ENCODE measurements at regions not wholly inside any gene's neighbourhood (a gene's known extent, or its start where the extent isn't known, plus 50 kb on each side); places are given as distances from the start of the nearest gene placed in this dataset.

DNA sequence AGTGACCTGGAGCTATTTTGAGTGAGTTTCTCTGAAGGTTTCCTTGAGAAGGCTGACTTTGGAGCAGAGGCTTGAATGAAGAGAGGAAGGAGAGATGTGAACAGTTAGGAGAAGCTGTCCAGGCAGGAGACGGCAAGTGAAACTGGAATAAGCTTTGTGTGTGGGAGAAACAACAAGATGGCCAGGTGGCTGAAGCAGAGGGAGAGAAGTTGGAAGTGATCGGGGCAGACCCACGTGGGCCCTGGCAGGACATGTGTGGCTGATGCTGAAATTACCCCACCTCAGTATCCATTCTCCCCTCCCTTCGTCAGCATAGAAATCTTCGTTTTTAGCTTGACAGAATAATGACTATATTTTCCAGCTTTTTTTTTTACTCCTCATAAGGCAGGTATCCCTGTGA, 809.2 kb upstream of the TMEM132C start:
- Histone ChIP-seq H2AFZ (no peak overlapping the region), H3K27ac (ENCODE audit: low read depth) (no peak overlapping the region), H3K79me2 (replicated peaks; ENCODE audit: insufficient read depth) (no peaks in the 10 kb centered on the region), H3K4me1 (ENCODE audit: insufficient read depth) (no peaks in the 10 kb centered on the region), H3K4me3 (no peak overlapping the region), H3K27me3 (ENCODE audit: insufficient read depth) (peaks cover 15% of the 10 kb centered on the region), H3K4me2 (no peak overlapping the region), H4K20me1 (replicated peaks; ENCODE audit: insufficient read depth) (no peaks in the 10 kb centered on the region), H3F3A (replicated peaks; ENCODE audit: low read depth) (no peaks in the 10 kb centered on the region), H3K36me3 (ENCODE audit: insufficient read depth) (no peaks in the 10 kb centered on the region), H3K9me2 (ENCODE audit: insufficient read depth) (no peaks in the 10 kb centered on the region)
- Mint-ChIP-seq H3K27ac (no peak overlapping the region), H3K4me1 (no peaks in the 10 kb centered on the region), H3K9me3 (peaks cover 92% of the 10 kb centered on the region), H3K27me3 (ENCODE audit: insufficient read depth, low read depth, poor library complexity) (peaks cover 9% of the 10 kb centered on the region), H3K4me3 (no peak overlapping the region), H3K36me3 (ENCODE audit: low read depth) (peaks cover 58% of the 10 kb centered on the region)
- TF ChIP-seq POLR2AphosphoS5 (IDR thresholded peaks at IDR 0.05; ENCODE audit: low read depth) (no peak), STAT1 (IDR thresholded peaks at IDR 0.05; ENCODE audit: unreplicated experiment) (no peak), JUNB (IDR thresholded peaks at IDR 0.05; ENCODE audit: unreplicated experiment) (no peak), ZNF331 (CRISPR knock-in tag; IDR thresholded peaks at IDR 0.05; ENCODE audit: low read depth) (no peak), NANOG (IDR thresholded peaks at IDR 0.05; ENCODE audit: borderline replicate concordance) (no peak), EZH2 (IDR thresholded peaks at IDR 0.05; ENCODE audit: low read depth, unreplicated experiment) (no peak), ZNF114 (CRISPR knock-in tag; IDR thresholded peaks at IDR 0.05) (no peak), EZH2phosphoT487 (IDR thresholded peaks at IDR 0.05; ENCODE audit: unreplicated experiment) (no peak), CREB1 (CRISPR knock-in tag; IDR thresholded peaks at IDR 0.05; ENCODE audit: low read depth) (no peak)
- TF ChIP-seq, protein P1, sequence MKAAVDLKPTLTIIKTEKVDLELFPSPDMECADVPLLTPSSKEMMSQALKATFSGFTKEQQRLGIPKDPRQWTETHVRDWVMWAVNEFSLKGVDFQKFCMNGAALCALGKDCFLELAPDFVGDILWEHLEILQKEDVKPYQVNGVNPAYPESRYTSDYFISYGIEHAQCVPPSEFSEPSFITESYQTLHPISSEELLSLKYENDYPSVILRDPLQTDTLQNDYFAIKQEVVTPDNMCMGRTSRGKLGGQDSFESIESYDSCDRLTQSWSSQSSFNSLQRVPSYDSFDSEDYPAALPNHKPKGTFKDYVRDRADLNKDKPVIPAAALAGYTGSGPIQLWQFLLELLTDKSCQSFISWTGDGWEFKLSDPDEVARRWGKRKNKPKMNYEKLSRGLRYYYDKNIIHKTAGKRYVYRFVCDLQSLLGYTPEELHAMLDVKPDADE (IDR thresholded peaks at IDR 0.05), result no peak
- TF ChIP-seq, protein P2, sequence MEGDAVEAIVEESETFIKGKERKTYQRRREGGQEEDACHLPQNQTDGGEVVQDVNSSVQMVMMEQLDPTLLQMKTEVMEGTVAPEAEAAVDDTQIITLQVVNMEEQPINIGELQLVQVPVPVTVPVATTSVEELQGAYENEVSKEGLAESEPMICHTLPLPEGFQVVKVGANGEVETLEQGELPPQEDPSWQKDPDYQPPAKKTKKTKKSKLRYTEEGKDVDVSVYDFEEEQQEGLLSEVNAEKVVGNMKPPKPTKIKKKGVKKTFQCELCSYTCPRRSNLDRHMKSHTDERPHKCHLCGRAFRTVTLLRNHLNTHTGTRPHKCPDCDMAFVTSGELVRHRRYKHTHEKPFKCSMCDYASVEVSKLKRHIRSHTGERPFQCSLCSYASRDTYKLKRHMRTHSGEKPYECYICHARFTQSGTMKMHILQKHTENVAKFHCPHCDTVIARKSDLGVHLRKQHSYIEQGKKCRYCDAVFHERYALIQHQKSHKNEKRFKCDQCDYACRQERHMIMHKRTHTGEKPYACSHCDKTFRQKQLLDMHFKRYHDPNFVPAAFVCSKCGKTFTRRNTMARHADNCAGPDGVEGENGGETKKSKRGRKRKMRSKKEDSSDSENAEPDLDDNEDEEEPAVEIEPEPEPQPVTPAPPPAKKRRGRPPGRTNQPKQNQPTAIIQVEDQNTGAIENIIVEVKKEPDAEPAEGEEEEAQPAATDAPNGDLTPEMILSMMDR (conservative IDR thresholded peaks at IDR 0.05; ENCODE audit: low read depth in 2 of 2), result no peak
- TF ChIP-seq, protein P3, sequence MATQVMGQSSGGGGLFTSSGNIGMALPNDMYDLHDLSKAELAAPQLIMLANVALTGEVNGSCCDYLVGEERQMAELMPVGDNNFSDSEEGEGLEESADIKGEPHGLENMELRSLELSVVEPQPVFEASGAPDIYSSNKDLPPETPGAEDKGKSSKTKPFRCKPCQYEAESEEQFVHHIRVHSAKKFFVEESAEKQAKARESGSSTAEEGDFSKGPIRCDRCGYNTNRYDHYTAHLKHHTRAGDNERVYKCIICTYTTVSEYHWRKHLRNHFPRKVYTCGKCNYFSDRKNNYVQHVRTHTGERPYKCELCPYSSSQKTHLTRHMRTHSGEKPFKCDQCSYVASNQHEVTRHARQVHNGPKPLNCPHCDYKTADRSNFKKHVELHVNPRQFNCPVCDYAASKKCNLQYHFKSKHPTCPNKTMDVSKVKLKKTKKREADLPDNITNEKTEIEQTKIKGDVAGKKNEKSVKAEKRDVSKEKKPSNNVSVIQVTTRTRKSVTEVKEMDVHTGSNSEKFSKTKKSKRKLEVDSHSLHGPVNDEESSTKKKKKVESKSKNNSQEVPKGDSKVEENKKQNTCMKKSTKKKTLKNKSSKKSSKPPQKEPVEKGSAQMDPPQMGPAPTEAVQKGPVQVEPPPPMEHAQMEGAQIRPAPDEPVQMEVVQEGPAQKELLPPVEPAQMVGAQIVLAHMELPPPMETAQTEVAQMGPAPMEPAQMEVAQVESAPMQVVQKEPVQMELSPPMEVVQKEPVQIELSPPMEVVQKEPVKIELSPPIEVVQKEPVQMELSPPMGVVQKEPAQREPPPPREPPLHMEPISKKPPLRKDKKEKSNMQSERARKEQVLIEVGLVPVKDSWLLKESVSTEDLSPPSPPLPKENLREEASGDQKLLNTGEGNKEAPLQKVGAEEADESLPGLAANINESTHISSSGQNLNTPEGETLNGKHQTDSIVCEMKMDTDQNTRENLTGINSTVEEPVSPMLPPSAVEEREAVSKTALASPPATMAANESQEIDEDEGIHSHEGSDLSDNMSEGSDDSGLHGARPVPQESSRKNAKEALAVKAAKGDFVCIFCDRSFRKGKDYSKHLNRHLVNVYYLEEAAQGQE (IDR thresholded peaks at IDR 0.05; ENCODE audit: unreplicated experiment), result no peak
- TF ChIP-seq, protein P4, sequence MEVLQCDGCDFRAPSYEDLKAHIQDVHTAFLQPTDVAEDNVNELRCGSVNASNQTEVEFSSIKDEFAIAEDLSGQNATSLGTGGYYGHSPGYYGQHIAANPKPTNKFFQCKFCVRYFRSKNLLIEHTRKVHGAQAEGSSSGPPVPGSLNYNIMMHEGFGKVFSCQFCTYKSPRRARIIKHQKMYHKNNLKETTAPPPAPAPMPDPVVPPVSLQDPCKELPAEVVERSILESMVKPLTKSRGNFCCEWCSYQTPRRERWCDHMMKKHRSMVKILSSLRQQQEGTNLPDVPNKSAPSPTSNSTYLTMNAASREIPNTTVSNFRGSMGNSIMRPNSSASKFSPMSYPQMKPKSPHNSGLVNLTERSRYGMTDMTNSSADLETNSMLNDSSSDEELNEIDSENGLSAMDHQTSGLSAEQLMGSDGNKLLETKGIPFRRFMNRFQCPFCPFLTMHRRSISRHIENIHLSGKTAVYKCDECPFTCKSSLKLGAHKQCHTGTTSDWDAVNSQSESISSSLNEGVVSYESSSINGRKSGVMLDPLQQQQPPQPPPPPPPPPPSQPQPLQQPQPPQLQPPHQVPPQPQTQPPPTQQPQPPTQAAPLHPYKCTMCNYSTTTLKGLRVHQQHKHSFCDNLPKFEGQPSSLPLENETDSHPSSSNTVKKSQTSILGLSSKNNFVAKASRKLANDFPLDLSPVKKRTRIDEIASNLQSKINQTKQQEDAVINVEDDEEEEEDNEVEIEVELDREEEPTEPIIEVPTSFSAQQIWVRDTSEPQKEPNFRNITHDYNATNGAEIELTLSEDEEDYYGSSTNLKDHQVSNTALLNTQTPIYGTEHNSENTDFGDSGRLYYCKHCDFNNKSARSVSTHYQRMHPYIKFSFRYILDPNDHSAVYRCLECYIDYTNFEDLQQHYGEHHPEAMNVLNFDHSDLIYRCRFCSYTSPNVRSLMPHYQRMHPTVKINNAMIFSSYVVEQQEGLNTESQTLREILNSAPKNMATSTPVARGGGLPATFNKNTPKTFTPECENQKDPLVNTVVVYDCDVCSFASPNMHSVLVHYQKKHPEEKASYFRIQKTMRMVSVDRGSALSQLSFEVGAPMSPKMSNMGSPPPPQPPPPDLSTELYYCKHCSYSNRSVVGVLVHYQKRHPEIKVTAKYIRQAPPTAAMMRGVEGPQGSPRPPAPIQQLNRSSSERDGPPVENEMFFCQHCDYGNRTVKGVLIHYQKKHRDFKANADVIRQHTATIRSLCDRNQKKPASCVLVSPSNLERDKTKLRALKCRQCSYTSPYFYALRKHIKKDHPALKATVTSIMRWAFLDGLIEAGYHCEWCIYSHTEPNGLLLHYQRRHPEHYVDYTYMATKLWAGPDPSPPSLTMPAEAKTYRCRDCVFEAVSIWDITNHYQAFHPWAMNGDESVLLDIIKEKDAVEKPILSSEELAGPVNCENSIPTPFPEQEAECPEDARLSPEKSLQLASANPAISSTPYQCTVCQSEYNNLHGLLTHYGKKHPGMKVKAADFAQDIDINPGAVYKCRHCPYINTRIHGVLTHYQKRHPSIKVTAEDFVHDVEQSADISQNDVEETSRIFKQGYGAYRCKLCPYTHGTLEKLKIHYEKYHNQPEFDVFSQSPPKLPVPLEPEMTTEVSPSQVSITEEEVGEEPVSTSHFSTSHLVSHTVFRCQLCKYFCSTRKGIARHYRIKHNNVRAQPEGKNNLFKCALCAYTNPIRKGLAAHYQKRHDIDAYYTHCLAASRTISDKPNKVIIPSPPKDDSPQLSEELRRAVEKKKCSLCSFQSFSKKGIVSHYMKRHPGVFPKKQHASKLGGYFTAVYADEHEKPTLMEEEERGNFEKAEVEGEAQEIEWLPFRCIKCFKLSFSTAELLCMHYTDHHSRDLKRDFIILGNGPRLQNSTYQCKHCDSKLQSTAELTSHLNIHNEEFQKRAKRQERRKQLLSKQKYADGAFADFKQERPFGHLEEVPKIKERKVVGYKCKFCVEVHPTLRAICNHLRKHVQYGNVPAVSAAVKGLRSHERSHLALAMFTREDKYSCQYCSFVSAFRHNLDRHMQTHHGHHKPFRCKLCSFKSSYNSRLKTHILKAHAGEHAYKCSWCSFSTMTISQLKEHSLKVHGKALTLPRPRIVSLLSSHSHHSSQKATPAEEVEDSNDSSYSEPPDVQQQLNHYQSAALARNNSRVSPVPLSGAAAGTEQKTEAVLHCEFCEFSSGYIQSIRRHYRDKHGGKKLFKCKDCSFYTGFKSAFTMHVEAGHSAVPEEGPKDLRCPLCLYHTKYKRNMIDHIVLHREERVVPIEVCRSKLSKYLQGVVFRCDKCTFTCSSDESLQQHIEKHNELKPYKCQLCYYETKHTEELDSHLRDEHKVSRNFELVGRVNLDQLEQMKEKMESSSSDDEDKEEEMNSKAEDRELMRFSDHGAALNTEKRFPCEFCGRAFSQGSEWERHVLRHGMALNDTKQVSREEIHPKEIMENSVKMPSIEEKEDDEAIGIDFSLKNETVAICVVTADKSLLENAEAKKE (CRISPR knock-in tag; IDR thresholded peaks at IDR 0.05), result no peak
- no peak for DNase-seq (ENCODE audit: low spot score)
- ATAC-seq, result no peak
